Mesothelial cell of epicardium (in vitro differentiated cells): ENCODE measurements at regions not wholly inside any gene's neighbourhood (a gene's known extent, or its start where the extent isn't known, plus 50 kb on each side); places are given as distances from the start of the nearest gene placed in this dataset.
A peak's percentile ranks its signal among the peaks of the same experiment; 100 is the strongest.
"Not testable (repeated sequence)": the region's sequence is repeated elsewhere in the genome, so short reads cannot be mapped to it uniquely, and the experiment has no call there.

Experiments used
- DNase-seq, 2 experiments: peaks; one replicate each; pipeline ENCODE4 v3.0.0; 2021; ENCODE audit warnings: low spot score in 2 of 2; ENCODE audit not compliant: unreplicated experiment in 2 of 2
- H3K27ac Mint-ChIP-seq: 2 replicates; pipeline ENCODE4 v1.8.0; 2021; ENCODE audit warnings: mixed read lengths
- H3K27me3 Mint-ChIP-seq: 2 replicates; pipeline ENCODE4 v1.8.0; 2021; ENCODE audit warnings: low read depth, mixed read lengths
- H3K36me3 Mint-ChIP-seq: 2 replicates; pipeline ENCODE4 v1.8.0; 2021; ENCODE audit warnings: mixed read lengths
- H3K4me1 Mint-ChIP-seq: 2 replicates; pipeline ENCODE4 v1.8.0; 2021; ENCODE audit warnings: mixed read lengths
- H3K4me3 Mint-ChIP-seq: 2 replicates; pipeline ENCODE4 v1.8.0; 2021; ENCODE audit warnings: mild to moderate bottlenecking, moderate library complexity, mixed read lengths
- H3K9me3 Mint-ChIP-seq: 2 replicates; pipeline ENCODE4 v1.8.0; 2021; ENCODE audit warnings: mixed read lengths
- CTCF ChIP-seq: fragments of 200-600 bp; sonication (generic); IDR thresholded peaks from one replicate; pipeline ENCODE4 v1.5.0; 2021; ENCODE audit warnings: antibody characterized with exemption; ENCODE audit not compliant: unreplicated experiment

DNA sequence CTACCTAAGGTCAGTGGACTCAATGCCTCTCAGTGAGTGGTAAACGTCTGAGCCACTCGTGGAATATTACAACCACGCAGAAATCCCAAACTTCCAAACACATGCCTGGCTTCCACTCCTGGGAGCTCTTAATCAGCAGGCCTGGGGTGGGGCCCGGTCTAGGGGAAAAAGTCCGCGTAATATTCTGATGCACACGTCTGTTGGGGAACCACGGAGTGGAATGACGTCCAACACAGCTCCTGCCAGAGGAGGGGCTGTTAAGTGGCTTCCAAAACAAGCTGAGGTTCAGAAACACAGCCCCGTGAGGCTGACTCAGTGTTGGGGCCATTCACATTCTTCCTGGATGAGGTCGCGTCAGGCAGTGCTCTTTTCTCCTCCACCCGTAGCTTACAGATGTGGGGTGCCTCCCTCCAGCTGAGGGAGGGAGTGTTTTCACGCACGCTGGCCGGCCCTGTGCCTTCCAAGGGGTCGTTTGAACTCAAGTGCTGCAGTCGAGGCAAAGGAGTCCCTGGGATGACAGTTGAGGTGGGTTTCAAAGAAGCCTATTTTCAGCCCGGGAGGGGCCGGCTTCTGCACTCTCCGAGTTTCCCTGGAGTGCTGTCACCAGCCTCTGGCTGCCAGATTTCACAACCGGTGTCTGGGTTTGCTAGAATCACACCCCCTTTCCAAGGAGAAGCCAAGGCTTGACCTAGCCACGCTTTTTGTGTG, 73.1 kb downstream of the ACKR3 start:
- H3K9me3 Mint-ChIP-seq = peaks cover 13% of the 10 kb centered on the region
- no peak for TF ChIP-seq CTCF
- H3K27me3 Mint-ChIP-seq = no peaks in the 10 kb centered on the region
- peak overlapping the region; percentile 77 for H3K27ac Mint-ChIP-seq
- H3K4me1 Mint-ChIP-seq = peaks cover 25% of the 10 kb centered on the region
- H3K4me3 Mint-ChIP-seq = no peak overlapping the region
- H3K36me3 Mint-ChIP-seq = no peaks in the 10 kb centered on the region
- peak in 1 of 2 experiments; percentile 40 for DNase-seq

DNA sequence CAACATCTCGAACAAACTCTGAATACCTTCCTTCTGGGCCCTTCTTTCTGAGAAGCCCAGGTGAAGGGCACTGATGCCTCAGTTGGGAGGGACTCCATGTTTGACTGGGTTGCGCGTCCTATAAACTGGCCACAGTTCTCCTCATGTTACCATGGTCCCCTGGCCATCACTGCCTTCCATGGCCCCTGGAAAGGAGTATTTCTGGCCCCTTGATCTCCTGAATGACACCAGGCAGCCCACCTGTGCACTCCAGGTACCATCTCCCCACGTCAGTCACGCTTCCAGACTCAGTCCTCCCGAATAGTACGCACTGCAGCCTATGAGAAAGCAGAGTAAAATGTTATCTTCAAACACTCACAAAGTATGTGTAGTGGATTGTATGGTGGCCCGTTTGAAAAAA, 73.9 kb downstream of the ACKR3 start:
- H3K27ac Mint-ChIP-seq = no peak overlapping the region

GRCh38 chr2:236644067-236644466, 74.4 kb downstream of the ACKR3 start:
- Mint-ChIP-seq H3K27me3 (no peaks in the 10 kb centered on the region), H3K4me1 (peaks cover 23% of the 10 kb centered on the region), H3K9me3 (peaks cover 18% of the 10 kb centered on the region), H3K36me3 (peaks cover 1% of the 10 kb centered on the region), H3K27ac (no peak overlapping the region), H3K4me3 (no peak overlapping the region)
- peak in 1 of 2 experiments; percentile 14 for DNase-seq
- TF ChIP-seq CTCF = no peak

More for the DNA sequence above, 73.9 kb downstream of the ACKR3 start:
- H3K27me3 Mint-ChIP-seq = no peaks in the 10 kb centered on the region
- TF ChIP-seq CTCF = no peak
- H3K9me3 Mint-ChIP-seq = peaks cover 18% of the 10 kb centered on the region
- peak in 1 of 2 experiments; percentile 19 for DNase-seq
- peaks cover 23% of the 10 kb centered on the region for H3K4me1 Mint-ChIP-seq
- peaks cover 1% of the 10 kb centered on the region for H3K36me3 Mint-ChIP-seq
- no peak overlapping the region for H3K4me3 Mint-ChIP-seq

DNA sequence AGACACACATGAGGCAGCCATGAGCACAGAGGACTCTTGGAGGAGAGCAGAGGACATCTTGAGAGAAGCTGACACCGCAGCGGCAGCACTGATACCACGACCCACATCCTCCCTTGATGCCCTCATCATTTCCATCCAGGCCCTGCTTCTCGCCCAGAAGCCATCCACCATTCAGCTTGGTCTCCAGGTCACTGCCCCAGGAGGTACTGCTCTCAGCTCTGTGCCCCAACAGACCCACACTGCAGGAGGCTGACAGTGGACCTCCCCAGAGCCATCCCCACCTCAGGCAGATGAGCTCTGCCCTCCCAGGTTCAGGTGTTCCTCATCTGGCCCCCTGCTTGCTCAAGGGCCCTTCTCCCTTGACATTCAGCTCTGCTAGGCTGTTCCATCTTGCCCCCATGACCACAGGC, 74.9 kb downstream of the ACKR3 start:
- Mint-ChIP-seq H3K4me3 (no peak overlapping the region), H3K4me1 (peaks cover 23% of the 10 kb centered on the region), H3K9me3 (peaks cover 21% of the 10 kb centered on the region), H3K27ac (no peak overlapping the region), H3K36me3 (peaks cover 3% of the 10 kb centered on the region), H3K27me3 (no peaks in the 10 kb centered on the region)
- peak in 1 of 2 experiments; percentile 30 for DNase-seq
- no peak for TF ChIP-seq CTCF

GRCh38 chr2:236645141-236645540, 75.5 kb downstream of the ACKR3 start:
- Mint-ChIP-seq H3K4me1 (peaks cover 23% of the 10 kb centered on the region), H3K9me3 (peaks cover 28% of the 10 kb centered on the region), H3K27ac (peak overlapping the region; percentile 83)
- H3K4me3 Mint-ChIP-seq, H3K27me3 Mint-ChIP-seq, H3K36me3 Mint-ChIP-seq: not testable (repeated sequence)
- peak in 1 of 2 experiments; percentile 20 for DNase-seq

DNA sequence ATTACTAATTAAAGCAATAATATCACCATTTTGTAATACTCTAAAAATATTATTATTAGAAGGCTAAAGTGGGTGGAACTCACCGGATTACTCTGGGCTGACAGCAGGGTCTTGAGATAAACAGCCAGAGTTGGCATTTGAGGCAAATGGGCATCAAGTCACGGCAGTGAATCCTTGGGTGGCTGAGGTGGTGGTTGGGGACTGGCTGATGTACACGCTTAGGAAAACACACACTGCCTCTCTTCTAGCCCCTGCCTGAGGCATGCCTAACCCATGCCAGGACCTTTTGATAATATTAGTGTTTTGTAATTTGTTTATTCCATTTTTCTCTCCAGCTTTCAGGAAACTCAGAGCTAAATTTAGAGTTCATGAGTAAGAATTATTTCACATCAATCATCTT, 76.8 kb downstream of the ACKR3 start:
- Mint-ChIP-seq H3K9me3 (peaks cover 28% of the 10 kb centered on the region), H3K27ac (no peak overlapping the region), H3K4me1 (peaks cover 23% of the 10 kb centered on the region), H3K36me3 (peaks cover 7% of the 10 kb centered on the region), H3K4me3 (no peak overlapping the region), H3K27me3 (no peaks in the 10 kb centered on the region)
- TF ChIP-seq CTCF = no peak
- DNase-seq = peak in 1 of 2 experiments; percentile 7
